ENCODE measurements at regions not wholly inside any gene's neighbourhood (a gene's known extent, or its start where the extent isn't known, plus 50 kb on each side); places are given as distances from the start of the nearest gene placed in this dataset.

GRCh38 chr13:22152751-22153150, 481.9 kb downstream of the FGF9 start:
- Mint-ChIP-seq H3K27me3 (ENCODE audit: low read depth) (peaks cover 3% of the 10 kb centered on the region), H3K4me3 (no peak overlapping the region), H3K9me3 (no peaks in the 10 kb centered on the region), H3K27ac (no peak overlapping the region), H3K4me1 (no peaks in the 10 kb centered on the region), H3K36me3 (ENCODE audit: low read depth) (no peaks in the 10 kb centered on the region)
- TF ChIP-seq CTCF (IDR thresholded peaks at IDR 0.05; ENCODE audit: unreplicated experiment in 3 of 3), result no peak

GRCh38 chr13:22154041-22154440, 483.2 kb downstream of the FGF9 start:
- H3K4me3 Mint-ChIP-seq, result no peak overlapping the region
- H3K4me1 Mint-ChIP-seq, result no peaks in the 10 kb centered on the region
- no peak overlapping the region for H3K27ac Mint-ChIP-seq
- no peak for TF ChIP-seq CTCF (IDR thresholded peaks at IDR 0.05; ENCODE audit: unreplicated experiment in 3 of 3)
- peaks cover 3% of the 10 kb centered on the region for H3K27me3 Mint-ChIP-seq (ENCODE audit: low read depth)
- no peaks in the 10 kb centered on the region for H3K36me3 Mint-ChIP-seq (ENCODE audit: low read depth)
- no peaks in the 10 kb centered on the region for H3K9me3 Mint-ChIP-seq

- TF ChIP-seq CTCF (IDR thresholded peaks at IDR 0.05; ENCODE audit: unreplicated experiment in 3 of 3), result no peak
- Mint-ChIP-seq H3K27ac (no peak overlapping the region), H3K36me3 (ENCODE audit: low read depth) (no peaks in the 10 kb centered on the region), H3K4me3 (no peak overlapping the region), H3K4me1 (no peaks in the 10 kb centered on the region), H3K9me3 (peaks cover 7% of the 10 kb centered on the region), H3K27me3 (ENCODE audit: low read depth) (no peaks in the 10 kb centered on the region)
Observed at GRCh38 chr13:22161871-22162270, 491.0 kb downstream of the FGF9 start.

- no peaks in the 10 kb centered on the region for H3K4me1 Mint-ChIP-seq
- peaks cover 7% of the 10 kb centered on the region for H3K9me3 Mint-ChIP-seq
- no peak for TF ChIP-seq CTCF (IDR thresholded peaks at IDR 0.05; ENCODE audit: unreplicated experiment in 3 of 3)
- H3K4me3 Mint-ChIP-seq, result no peak overlapping the region
- H3K27ac Mint-ChIP-seq, result no peak overlapping the region
- no peaks in the 10 kb centered on the region for H3K36me3 Mint-ChIP-seq (ENCODE audit: low read depth)
- H3K27me3 Mint-ChIP-seq (ENCODE audit: low read depth), result no peaks in the 10 kb centered on the region
Observed at GRCh38 chr13:22162889-22163288, 492.0 kb downstream of the FGF9 start.

- peak in 1 of 3 experiments; percentile 9 for TF ChIP-seq CTCF (IDR thresholded peaks at IDR 0.05; ENCODE audit: unreplicated experiment in 3 of 3)
- peaks cover 7% of the 10 kb centered on the region for H3K9me3 Mint-ChIP-seq
- H3K36me3 Mint-ChIP-seq (ENCODE audit: low read depth), result no peaks in the 10 kb centered on the region
- H3K4me3 Mint-ChIP-seq, result no peak overlapping the region
- no peaks in the 10 kb centered on the region for H3K27me3 Mint-ChIP-seq (ENCODE audit: low read depth)
- peaks cover 29% of the 10 kb centered on the region for H3K4me1 Mint-ChIP-seq
- peak overlapping the region; percentile 2 to 35 (median 30) for H3K27ac Mint-ChIP-seq
Observed at GRCh38 chr13:22168437-22169190, 497.7 kb downstream of the FGF9 start.

GRCh38 chr13:22169473-22169872, 498.6 kb downstream of the FGF9 start:
- TF ChIP-seq CTCF (IDR thresholded peaks at IDR 0.05; ENCODE audit: unreplicated experiment in 3 of 3), result no peak
- Mint-ChIP-seq H3K36me3 (ENCODE audit: low read depth) (no peaks in the 10 kb centered on the region), H3K27me3 (ENCODE audit: low read depth) (no peaks in the 10 kb centered on the region), H3K27ac (peak overlapping the region; percentile 2 to 35 (median 30)), H3K4me3 (no peak overlapping the region), H3K4me1 (peaks cover 29% of the 10 kb centered on the region), H3K9me3 (peaks cover 7% of the 10 kb centered on the region)

Data from nephron (organoid).